Chondrocyte (in vitro differentiated cells): ENCODE measurements at regions not wholly inside any gene's neighbourhood (a gene's known extent, or its start where the extent isn't known, plus 50 kb on each side); places are given as distances from the start of the nearest gene placed in this dataset.
A peak's percentile ranks its signal among the peaks of the same experiment; 100 is the strongest.

Source experiments
- DNase-seq: peaks from one replicate; pipeline ENCODE4 v3.0.0; 2021; ENCODE audit warnings: mixed read lengths, low spot score
- H3K27ac Mint-ChIP-seq: one replicate; pipeline ENCODE4 v1.8.0; 2021; ENCODE audit warnings: mild to moderate bottlenecking, moderate library complexity, mixed read lengths; ENCODE audit not compliant: unreplicated experiment
- H3K27me3 Mint-ChIP-seq: 2 replicates; pipeline ENCODE4 v1.8.0; 2021; ENCODE audit warnings: low read depth, mixed read lengths
- H3K36me3 Mint-ChIP-seq: 2 replicates; pipeline ENCODE4 v1.8.0; 2021; ENCODE audit warnings: low read depth, mixed read lengths
- H3K4me1 Mint-ChIP-seq: 2 replicates; pipeline ENCODE4 v1.8.0; 2021; ENCODE audit warnings: low read depth, mild to moderate bottlenecking, mixed read lengths
- H3K4me3 Mint-ChIP-seq: one replicate; pipeline ENCODE4 v1.8.0; 2021; ENCODE audit warnings: mild to moderate bottlenecking, moderate library complexity, mixed read lengths; ENCODE audit not compliant: unreplicated experiment
- H3K9me3 Mint-ChIP-seq: 2 replicates; pipeline ENCODE4 v1.8.0; 2021; ENCODE audit warnings: low read depth, mixed read lengths
- TF ChIP-seq, protein P1 (sequence below): fragments of 200-600 bp; sonication (generic); IDR thresholded peaks from 2 replicates; pipeline ENCODE4 v1.5.0; 2021; ENCODE audit warnings: antibody characterized with exemption, mild to moderate bottlenecking, moderate library complexity

DNA sequence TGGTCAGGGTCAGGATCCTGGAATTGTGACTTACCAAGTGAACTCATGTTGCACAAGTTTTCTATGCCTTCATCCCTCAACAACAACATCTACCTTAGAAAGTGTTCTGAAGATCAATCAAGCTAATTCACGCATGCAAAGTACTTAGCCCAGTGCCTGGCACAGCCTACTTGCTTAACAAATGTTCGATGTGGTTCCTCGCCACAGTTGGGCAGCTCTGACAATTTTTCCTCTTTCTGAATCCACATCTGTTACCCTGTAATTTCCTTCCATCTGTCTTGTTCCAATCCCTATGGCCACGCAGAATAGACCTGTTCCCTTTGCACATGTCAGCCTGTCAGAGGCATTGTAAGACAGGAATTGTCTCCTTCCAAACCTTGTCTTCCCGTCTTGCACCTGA lies 1415.2 kb downstream of the TBC1D22A start:
- Mint-ChIP-seq H3K36me3 (no peaks in the 10 kb centered on the region), H3K4me3 (no peak overlapping the region), H3K4me1 (no peaks in the 10 kb centered on the region), H3K9me3 (peaks cover 4% of the 10 kb centered on the region), H3K27ac (no peak overlapping the region), H3K27me3 (no peaks in the 10 kb centered on the region)
- TF ChIP-seq, protein P1, sequence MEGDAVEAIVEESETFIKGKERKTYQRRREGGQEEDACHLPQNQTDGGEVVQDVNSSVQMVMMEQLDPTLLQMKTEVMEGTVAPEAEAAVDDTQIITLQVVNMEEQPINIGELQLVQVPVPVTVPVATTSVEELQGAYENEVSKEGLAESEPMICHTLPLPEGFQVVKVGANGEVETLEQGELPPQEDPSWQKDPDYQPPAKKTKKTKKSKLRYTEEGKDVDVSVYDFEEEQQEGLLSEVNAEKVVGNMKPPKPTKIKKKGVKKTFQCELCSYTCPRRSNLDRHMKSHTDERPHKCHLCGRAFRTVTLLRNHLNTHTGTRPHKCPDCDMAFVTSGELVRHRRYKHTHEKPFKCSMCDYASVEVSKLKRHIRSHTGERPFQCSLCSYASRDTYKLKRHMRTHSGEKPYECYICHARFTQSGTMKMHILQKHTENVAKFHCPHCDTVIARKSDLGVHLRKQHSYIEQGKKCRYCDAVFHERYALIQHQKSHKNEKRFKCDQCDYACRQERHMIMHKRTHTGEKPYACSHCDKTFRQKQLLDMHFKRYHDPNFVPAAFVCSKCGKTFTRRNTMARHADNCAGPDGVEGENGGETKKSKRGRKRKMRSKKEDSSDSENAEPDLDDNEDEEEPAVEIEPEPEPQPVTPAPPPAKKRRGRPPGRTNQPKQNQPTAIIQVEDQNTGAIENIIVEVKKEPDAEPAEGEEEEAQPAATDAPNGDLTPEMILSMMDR, result no peak
- no peak for DNase-seq

DNA sequence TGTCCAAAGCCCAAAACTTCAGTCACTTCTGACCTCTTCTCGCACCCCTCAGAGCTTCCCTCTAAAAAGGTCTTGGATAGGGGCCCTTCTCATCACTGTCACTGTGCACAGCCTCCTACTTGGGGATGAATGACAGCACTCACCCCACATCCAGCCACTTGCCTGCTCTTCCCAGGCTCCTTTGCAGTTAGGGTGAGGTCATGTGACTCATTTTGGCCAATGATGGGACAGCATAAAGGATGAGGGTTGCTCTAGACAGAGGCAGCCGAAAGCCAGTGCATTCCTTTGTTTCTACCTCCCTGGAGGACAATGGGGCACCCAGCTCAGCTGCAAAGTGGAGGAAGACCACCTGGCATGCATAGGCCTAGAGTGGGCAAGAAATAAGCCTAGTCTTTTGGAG lies 1413.3 kb downstream of the TBC1D22A start:
- H3K36me3 Mint-ChIP-seq, result no peaks in the 10 kb centered on the region
- H3K4me3 Mint-ChIP-seq, result no peak overlapping the region
- no peaks in the 10 kb centered on the region for H3K4me1 Mint-ChIP-seq
- H3K27ac Mint-ChIP-seq, result no peak overlapping the region
- no peaks in the 10 kb centered on the region for H3K27me3 Mint-ChIP-seq
- TF ChIP-seq, protein P1, result no peak
- H3K9me3 Mint-ChIP-seq, result peaks cover 4% of the 10 kb centered on the region
- DNase-seq, result no peak

DNA sequence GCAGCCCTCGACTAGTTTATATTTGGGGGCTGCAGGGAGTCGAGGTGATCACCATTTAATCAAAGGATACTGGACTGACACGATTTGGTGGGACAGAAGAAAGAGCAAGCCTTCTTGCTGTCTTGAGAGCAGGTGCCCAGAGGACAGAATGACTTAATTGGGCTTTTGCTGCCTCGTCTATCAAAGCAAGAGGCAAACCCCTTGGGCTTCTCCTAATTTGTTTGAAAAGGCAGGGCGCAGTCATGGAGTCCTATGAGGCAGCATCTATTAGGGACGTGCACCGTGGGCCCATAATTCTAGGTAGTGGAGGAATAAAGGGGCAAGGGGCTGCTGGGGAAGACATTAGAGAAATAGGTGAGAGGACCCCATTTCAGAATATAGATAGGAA lies 1411.3 kb downstream of the TBC1D22A start:
- no peak for DNase-seq
- Mint-ChIP-seq H3K4me3 (no peak overlapping the region), H3K9me3 (peaks cover 6% of the 10 kb centered on the region), H3K27ac (no peak overlapping the region), H3K27me3 (no peaks in the 10 kb centered on the region), H3K4me1 (no peaks in the 10 kb centered on the region), H3K36me3 (no peaks in the 10 kb centered on the region)
- TF ChIP-seq, protein P1, result no peak

DNA sequence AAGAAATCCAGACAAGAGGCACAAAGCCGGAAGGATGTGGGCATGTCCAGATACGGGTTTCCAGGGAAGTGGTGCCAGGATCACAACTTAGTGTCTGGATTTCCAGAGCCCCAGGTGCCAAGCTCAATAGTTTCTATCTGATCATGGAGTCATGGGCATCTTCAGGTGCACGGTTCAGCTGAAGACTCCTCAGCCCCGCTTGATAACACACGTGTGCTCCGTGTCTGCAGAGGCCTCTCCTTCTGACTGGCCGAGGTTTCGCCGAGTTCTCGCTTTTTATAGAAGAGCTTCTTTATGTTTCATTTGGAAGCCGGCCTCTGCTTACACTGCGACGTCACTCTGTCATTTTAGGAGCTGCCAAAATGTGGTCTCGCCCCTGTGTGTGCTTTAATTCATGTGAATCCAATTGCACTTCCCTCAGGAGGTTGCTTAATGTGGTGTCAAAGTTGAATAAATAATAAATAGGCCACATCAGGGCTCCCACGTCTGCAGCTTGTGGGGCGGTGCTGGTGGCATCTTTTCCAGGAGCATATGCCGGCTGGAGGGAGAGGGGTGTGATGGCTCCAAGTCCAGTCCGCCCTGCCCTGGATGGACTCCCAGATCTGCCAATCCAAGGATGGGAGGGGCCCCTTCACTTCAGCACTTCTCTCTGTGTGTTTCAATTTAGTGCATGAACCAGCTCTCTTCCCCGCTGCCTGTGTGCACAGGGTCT lies 1410.8 kb downstream of the TBC1D22A start:
- no peaks in the 10 kb centered on the region for H3K4me1 Mint-ChIP-seq
- H3K27me3 Mint-ChIP-seq, result no peaks in the 10 kb centered on the region
- H3K4me3 Mint-ChIP-seq, result no peak overlapping the region
- H3K9me3 Mint-ChIP-seq, result peaks cover 7% of the 10 kb centered on the region
- TF ChIP-seq, protein P1, result no peak
- no peaks in the 10 kb centered on the region for H3K36me3 Mint-ChIP-seq
- peak; percentile 41 for DNase-seq
- no peak overlapping the region for H3K27ac Mint-ChIP-seq

DNA sequence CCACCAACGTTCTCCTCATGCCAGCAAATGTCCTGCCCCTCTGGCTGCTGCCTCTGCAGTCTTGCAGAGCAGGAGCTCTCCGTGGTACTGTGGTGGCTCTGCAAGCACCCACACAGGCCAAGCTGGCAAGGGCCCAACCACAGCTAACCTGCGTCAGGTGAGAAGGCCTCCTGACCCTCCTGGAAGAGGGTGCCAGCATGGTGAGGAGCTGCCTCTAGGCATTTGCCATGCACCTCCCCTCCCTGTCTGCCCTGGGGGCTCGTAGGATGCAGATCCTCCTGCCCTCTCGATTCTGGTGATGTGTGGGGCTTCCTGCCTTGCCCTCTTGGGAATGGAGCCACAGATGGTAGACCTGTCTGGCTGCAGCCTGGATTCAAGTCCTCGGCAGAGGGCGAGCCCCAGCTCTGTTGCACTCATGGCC lies 1408.8 kb downstream of the TBC1D22A start:
- H3K27me3 Mint-ChIP-seq, result no peaks in the 10 kb centered on the region
- no peak overlapping the region for H3K27ac Mint-ChIP-seq
- TF ChIP-seq, protein P1, result no peak
- H3K4me1 Mint-ChIP-seq, result no peaks in the 10 kb centered on the region
- no peak overlapping the region for H3K4me3 Mint-ChIP-seq
- H3K36me3 Mint-ChIP-seq, result no peaks in the 10 kb centered on the region
- H3K9me3 Mint-ChIP-seq, result peaks cover 5% of the 10 kb centered on the region
- DNase-seq, result peak; percentile 75
